GM19324 (cell line): ENCODE measurements at regions not wholly inside any gene's neighbourhood (a gene's known extent, or its start where the extent isn't known, plus 50 kb on each side); places are given as distances from the start of the nearest gene placed in this dataset.
"Not testable (repeated sequence)": the region's sequence is repeated elsewhere in the genome, so short reads cannot be mapped to it uniquely, and the experiment has no call there.

Source experiments
- ATAC-seq: cut with Tn5 transposase; IDR thresholded peaks from one replicate; pipeline ENCODE4 v1.9.1; 2021; ENCODE audit warnings: mild to moderate bottlenecking, moderate library complexity; ENCODE audit not compliant: unreplicated experiment, low FRiP score

DNA sequence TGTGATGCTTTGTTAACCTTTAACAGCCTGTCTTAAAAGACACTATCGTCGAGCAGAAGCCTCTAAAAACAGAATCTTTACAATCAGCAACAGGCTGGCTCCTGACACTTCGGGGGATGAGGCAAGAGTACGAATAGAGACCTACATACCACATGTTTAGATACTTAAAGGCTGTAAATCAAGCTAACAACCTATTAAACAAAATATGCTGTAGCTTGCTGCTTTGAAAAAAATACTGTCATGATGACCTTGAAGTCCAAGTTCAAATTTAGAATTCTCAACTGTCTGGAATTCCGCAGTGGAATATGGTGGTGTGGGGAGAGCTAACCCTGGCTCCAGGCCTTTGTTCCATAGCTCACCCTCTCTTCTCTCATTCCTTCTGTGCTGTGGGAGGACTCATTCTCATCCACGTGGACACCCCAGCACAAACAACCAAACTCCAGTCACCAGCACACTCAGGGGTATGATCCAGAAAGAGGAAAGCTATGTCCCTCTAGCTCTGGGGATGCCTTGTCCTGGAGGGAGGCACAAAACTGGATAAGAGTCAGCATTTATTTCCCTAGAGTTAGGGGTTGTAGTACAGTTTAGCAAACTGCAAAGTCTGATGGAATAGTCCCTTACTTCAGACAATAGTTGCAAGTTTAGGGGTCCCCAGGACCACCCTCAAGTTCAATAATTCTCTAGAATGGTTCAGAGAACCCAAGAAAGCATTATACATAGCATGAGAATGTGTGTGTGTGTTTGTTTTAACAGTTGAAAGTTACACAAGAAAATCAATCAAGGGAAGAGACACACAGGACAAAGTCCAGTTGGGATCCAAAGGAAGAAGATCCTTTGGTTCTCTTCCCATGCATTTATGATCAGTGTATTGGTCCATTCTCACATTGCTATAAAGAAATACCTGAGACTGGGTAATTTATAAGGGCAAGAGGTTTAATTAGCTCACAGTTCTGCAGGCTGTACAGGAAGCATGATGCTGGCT lies 196.1 kb upstream of the SVIL start:
- no peak for ATAC-seq

DNA sequence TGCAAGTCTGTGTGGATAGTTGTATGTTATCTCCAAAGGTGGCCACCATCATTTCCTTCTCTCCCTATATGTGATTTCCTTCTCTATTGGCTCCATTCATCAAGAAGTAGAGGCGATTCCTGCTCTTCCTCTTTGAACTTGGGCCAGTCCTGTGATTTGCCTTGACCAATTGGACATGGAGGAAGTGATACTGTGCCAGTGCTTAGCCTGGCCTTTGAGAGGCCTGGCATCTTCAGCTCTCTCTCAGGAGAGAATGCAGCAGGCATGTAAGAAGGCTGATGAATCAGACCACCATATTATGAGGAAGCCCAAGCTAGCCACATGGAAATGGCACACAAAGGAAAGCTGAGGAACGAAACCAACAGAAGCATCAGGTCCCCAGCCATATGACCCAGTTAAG lies 195.0 kb upstream of the SVIL start:
- no peak for ATAC-seq

DNA sequence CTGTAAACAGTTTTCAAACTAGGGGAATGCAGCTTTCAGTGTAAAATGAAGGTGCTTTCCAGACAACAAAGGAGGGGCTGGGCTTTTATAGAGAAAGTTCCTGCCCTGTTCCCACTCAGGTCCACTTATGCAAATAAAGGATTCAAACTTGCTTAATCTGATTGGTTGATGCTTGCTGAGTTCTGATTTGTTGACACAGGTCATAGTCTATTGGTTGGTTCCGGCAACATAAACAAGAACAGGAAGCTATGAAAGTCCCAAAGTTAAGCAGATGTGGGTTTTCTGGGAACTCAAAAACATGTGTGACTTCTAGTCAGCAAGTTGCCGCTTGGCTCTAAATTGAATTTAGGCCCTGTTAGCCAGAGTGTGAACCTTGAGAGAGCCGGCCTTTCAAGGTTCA lies 194.2 kb upstream of the SVIL start:
- ATAC-seq = no peak

DNA sequence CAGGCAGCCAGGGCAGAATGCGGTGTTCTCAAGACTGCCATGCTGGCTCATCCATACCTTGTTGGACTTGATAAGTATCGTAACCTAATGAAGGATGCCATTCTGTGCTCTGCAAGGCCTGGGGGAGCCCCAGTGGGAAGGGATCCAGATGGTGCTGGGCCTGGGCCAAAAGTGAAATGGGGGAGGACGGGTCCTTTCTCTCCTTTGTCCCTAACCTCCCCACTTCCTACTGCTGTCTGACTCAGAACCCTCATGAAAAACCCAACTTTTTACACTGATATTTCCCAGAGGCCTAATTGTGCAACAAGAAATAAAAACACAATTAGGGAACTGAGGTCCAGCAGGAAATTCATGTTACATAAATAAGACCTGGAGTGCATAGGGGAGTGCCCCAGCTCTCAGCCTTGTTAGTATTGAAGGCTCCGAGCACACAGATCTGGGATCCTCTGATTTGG lies 193.7 kb upstream of the SVIL start:
- no peak for ATAC-seq

DNA sequence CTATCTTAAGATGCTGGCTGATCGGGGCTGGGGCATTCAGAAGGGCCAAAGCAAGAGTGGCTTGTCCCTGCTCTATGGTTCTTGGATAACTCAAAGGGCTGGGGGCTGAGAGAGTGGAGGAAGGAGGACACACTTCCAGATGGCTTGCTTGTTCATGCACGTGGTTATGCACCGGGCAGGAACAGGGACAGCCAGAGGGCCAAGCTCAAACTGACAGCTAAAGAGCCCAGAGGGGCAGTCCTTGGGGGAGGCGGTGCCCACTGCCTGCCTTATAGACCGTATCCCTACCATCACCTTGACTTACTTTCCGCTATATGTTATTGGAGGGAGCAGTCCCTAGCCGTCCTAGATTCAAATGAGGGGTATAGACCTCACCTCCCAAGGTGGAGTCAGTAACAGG lies 192.7 kb upstream of the SVIL start:
- no peak for ATAC-seq

DNA sequence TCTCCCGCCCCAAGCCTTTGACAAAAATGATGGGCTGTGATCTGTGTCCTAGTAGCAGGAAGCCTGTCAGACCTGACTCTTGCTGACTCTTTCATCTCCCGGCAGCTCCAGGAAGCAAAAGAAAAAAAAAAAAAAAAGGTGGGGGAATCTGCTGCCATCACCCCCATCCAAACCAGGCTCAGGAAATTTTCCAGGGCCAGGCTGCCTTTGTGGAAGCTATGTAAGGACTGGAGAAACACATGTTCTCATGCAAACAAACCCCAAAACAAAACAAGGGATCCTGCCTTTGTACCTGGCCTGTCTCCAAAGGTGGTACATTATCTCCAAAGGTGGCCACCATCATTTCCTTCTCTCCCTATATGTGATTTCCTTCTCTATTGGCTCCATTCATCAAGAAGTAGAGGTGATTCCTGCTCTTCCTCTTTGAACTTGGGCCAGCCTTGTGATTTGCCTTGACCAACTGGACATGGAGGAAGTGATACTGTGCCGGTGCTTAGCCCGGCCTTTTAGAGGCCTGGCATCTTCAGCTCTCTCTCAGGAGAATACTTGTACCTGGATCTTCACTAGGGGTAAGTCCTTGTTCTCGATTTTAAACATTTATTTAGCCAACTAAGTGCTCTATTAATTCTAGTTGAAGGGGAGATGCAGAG lies 192.2 kb upstream of the SVIL start:
- ATAC-seq = no peak

DNA sequence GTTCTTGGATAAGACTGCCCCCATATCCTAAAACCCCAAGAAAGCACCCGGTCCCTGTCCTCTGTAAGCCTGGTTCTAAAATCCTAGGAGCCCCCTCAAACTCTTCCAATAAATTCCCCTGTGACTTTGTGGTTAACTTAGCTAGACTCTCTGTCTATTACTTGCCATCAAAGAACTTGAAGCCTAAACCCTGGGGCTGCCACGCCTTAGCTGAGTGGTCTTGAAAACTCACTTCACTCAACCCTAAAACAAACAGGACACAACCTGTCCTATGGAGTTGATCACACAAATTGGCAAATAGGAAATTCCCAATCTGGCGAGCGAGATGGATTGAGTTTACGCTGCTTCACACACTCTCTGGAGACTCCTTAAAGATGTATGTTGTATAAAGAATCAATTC lies 191.4 kb upstream of the SVIL start:
- no peak for ATAC-seq

DNA sequence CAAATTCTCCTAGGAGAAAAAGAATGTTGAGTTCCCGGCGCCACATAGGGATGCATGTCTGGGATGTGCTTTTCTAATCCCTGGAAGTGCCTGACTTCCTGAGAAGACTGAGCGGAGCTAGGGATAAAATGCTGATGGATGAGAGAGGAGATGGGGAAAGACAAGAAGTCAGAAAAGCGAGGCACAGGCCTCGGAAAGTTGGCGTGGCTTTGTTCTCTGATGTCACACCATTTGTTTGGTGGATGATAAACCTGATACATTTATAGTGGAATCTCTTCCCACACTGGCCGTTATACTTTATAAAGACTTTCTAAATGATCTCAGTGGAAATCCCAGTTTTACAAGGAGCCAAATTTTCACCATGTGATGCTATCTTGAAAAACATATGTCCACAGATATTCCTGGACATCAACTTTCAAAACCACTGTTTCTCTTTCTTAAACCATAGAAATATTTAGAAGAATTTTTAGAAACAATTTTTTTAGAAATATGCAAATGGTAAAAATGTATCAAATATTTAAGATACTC lies 188.8 kb upstream of the SVIL start:
- ATAC-seq = no peak

DNA sequence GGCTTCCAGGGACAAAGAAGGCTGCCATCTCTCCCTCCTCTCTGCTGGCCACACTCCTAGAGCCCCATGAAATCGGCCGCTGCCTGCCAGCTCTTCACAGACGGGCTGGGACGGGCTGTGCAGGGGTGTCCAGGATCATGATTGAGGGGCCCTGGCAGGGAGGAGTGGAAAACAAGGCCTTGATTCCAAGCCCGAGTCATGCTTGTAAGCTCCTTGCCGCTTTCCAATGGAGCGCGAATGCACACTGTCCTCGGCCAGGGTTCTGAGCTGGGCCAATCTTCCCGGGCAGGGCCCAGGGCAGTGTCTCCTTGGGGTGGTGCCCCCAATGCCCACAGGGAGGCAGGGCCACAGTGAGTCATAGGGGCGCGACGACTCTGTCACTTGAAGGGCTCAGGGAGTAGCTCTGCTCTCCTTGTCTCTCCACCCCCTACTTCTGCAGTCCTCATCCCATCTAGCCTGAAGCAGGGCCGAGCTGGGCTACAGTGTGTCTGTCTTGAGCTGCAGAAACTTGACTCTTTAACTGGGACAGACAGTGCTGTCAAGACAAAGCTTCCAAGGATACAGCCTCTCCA lies 186.2 kb upstream of the SVIL start:
- no peak for ATAC-seq

DNA sequence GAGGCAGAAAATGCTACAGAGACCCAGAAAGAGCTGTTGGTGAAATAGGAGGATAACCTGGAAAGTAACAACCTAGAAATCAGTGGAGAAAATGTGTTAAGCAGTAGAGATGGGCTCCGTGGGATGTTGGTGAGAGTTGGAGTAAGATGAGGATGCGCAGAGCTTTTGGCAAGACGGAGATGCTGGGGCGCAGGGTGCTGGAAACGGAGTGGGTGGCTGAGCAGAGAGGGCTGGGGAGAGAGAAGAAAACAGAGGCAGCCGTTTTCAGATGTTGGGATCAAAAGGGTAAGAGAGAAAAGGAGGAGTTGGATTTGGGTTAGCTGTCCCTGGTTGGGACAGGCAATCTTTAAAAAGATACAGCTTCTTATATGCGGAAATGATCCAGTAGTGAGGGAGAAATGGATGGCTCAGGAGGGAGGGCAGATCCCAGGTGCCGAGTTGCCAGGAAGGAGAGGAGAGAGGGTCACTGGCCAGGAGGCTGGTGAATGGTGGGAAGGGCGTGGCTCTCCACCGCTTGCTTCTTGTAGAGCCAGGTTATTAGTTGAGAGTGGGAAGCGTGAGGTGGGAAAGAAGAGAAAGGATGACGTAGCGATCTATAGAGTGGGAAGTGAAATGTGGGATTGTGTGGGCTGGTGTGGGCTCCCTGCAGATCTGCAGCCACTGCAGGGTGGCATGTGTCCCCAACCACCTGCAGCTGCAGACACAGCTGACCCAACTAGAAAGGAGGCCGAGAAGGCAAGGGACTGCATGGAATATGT lies 182.2 kb upstream of the SVIL start:
- no peak for ATAC-seq

DNA sequence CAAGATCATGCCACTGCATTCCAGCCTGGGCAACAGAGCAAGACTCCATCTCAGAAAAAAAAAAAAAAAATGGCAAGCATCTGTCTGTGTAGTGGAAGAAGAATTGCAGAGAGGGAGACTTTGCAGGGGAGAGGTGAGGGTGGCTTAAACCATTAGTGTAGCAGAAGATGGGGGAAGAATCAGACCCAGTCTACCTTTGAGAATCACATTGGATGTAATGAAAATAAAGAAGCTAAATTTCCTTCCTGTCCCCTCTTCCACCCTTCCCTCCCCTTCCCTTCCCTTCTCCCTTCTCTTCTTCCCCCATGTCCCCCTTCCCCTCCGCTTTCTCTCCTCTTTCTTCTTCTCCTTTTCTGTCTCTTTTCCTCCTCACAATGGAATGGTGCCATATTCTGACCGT lies 180.8 kb upstream of the SVIL start:
- ATAC-seq = no peak

DNA sequence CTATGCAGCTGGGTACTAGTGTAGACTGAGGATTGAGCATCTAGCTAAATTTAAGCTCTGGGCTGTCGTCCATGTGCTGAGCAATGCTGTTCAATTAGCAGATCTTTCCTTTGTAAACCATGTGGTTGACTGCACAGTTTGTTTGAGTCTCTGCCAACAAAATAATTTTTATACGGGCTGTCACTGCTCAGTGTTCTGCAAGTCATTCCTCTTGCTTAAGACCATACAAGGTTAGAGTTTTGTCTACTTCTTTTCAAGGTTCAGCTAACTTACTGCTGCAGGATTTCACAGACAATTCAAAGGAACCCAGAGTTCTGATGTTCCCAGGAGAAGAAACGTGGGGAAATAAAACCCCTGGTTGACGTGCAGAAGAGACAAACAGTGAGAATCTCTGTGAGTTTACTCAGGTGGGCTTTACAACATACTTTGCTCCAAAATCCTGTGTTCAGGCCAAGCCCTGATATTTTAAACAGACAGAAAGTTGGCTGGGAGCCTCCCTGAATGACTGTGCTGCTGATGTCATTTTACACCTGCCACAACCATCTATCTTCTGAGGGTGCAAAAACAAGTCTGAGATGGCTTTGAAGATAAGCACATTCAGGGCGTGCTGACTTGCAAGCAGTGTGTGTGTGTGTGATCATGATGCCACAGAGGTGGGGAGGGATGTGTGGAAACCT lies 177.1 kb upstream of the SVIL start:
- no peak for ATAC-seq

DNA sequence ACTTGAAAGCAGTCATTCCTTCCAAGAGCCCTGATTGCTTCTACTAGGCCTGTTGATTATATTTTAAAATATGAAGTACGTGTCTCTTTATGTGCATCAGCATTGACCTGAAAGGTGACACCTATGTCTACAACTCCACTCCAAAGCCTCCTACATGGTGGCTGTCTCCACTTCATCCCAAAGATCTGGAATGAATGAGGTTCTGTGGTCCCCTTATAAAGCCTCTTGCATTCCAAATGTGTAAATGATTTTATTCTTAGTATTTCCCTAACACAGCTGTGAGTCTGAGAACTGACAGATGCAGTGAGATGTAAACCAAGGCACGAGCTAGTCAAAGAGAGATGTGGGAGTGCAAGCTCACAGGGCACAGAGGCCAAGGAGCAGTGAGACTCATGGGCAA lies 176.0 kb upstream of the SVIL start:
- no peak for ATAC-seq

DNA sequence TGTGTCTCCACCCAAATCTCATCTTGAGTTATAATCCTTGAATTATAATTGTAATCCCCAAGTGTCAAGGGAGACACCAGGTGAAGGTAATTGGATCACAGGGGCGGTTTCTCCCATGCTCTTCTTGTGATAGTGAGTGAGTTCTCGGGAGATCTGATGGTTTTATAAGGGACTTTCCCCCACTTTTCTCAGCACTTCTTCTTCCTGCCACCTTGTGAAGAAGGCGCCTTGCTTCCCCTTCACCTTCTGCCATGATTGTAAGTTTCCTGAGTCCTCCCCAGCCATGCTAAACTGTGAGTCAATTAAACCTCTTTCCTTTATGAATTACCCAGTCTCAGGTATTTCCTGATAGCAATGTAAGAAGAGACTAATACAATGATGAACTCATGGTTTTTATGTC lies 175.5 kb upstream of the SVIL start:
- not testable (repeated sequence) for ATAC-seq

DNA sequence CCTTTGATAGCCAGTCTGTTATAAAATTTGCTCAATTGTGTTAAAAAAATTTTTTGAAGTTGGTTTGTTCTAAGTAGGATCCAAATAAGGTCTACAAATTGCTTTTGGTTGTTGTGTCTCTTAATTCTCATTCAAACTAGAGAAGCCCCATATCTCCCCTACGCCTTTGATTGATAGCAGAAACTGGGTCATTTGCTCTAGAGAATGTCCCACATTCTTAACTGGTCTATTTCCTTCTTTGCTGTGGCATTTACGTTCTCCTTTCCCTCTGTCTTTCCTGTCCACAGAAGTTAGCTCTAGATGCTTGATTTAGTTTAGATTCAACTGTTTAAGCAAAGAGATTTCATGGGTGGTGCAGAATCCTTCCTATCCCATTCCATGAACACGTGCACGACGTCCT lies 174.6 kb upstream of the SVIL start:
- no peak for ATAC-seq

DNA sequence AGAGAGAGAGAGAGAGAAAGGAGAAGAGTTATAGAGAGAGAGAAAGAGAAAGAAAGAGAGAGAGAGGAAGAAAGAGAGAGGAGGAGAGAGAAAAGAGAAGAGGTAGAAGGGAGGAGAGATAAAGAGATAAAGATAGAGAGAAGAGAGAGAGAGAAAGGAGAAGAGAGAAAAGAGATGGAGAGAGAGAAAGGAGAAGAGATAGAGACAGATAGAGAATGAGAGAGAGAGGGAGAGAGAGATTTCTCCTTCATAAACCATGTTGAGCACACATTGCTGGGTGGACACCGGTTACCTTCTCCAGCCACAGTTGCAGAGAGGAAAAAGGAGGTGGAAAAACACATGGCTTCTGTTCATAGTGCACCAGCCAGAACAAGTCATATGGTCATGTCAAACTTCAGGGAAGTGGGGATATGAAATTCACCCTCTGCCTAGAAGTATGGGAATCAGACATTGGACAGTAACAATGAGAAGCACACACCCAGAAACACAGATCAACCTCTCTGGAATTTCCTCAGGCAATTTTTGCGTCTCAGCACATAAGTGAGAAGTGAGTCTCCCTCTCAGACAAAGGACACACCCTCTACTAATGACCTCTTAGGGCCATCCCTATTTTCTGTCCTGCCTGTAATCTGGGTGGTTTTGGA lies 172.5 kb upstream of the SVIL start:
- ATAC-seq = no peak

DNA sequence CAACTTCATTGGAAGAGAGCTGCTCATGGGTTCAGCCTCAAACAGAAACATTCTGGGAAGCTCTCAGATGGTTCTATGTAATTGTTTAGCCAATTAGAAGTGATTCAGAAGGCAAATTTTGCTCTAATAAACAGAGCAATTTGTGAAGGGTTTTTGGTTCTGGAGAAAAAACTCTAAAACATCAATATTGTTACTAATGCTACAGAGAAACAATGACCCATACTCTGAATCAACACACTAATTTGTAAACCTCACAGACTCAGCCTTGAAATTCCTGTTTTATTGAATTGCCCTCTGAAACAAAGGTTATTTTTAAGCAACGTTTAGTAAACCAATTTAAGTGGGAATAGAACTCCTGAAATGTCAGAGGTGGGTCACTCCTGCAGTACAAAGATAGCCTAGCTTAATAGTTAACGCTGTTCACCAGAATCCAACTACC lies 171.6 kb upstream of the SVIL start:
- ATAC-seq = no peak

DNA sequence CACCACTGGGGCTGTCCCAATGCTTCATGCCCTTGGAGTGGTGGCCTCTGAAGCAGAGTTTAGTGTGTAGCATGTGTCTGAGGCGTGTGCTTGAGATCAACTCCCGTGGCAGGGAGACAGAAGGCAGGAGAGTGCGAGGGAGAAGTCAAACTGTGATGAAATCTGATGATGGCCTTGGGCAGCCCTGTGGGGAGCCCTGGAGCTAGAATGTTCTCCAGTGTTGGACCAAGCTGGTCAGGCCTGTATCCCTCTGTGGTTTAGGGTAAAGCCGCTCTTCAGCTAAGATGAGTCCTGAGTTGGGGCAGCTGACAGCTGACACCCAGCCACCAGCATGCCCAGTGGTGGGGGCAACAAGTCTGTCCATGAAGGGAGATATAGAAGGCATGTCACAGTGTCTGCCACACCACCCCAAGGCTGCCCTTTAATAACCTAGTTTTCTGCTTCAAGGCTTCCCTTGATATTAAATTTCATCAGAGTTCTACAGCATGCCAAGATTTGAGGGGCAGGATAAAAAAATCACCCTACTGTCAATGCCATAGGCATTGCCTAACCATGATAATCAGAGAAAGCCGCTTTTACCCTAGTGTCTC lies 170.5 kb upstream of the SVIL start:
- no peak for ATAC-seq
